GM12874 (cell line): ENCODE measurements at regions not wholly inside any gene's neighbourhood (a gene's known extent, or its start where the extent isn't known, plus 50 kb on each side); places are given as distances from the start of the nearest gene placed in this dataset.

Experiments used
- CTCF ChIP-seq: IDR thresholded peaks from 2 replicates; pipeline ENCODE4 v1.5.1; 2011; ENCODE audit warnings: low read depth, mild to moderate bottlenecking, control low read depth, low read length, moderate library complexity; ENCODE audit not compliant: insufficient read depth

DNA sequence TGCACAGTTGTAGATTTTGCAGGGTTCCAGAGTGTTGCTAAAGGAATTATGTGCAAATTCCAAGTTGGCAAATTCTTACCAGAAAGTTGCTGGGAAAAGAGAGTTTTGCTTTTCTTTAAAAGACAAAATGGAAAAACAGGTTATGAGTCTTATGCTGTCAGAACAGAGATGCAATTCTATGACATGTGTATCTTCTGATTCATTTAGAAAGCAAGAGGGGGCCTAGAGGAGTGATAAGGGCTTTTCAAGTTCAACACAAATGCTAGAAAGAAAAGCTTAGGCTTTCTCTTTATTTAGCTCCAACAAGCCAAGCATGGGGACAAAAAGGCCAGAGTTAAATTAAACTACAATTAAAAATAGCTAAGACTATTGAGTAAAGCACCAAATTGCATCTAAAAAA is 72.4 kb upstream of the GATB start:
- TF ChIP-seq CTCF = no peak

DNA sequence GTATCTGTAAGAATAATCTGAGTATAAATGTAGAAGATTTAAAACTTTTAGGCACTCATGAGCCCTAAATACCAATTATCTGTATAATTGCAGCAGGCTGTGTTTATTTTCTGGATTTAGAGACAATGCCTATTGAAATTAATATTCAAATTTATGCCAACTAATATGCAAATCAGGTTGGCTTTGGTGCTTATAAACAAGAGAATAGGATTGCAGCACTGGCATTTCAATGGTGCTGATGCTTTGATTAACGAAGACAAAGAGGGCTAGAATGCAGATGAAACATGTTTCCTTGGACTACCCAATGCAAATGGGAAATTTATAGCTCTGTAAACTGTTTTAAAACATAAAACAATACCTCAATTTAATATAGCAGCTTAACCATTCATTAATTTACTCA is 70.7 kb upstream of the GATB start:
- TF ChIP-seq CTCF = no peak

- no peak for TF ChIP-seq CTCF
Measured at GRCh38 chr4:151830168-151830567, 69.4 kb upstream of the GATB start.

DNA sequence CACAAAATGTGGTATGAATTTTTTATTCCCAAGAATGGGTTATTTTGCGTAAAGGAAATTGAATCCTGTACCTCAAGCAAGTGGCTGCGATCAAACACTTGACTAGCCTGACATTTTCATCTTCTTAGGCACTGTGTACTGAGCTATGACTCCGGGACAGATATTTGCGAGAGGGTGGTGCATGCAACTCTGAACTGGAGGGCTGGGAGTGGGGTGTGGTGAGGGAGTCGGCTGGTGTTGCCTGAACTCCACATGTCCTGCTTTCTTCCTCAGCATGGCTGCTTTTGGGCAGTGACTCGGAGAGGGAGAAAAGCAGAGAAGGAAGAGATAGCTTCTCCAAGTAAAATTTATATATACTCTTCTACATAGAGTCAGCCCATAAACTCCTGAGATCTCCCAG is 68.5 kb upstream of the GATB start:
- TF ChIP-seq CTCF = no peak

DNA sequence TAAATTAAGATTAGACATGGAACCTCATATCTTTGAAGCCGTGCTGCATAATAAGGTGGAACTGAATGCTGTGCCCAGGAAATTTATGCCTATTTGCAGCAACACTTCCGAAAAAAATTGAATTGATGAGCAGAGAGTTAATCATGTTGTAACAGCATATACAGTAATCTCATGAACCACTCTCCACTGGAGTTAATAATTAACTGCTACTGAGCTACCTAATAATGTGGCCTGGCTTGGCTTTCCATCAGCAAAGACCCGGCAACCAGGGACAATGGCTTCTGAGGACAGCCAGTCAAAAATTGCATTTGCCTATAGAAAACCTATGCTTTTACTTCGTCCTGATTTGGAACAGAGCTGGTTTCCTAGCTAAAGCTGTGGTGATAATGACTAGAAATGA is 63.8 kb upstream of the GATB start:
- TF ChIP-seq CTCF = no peak

DNA sequence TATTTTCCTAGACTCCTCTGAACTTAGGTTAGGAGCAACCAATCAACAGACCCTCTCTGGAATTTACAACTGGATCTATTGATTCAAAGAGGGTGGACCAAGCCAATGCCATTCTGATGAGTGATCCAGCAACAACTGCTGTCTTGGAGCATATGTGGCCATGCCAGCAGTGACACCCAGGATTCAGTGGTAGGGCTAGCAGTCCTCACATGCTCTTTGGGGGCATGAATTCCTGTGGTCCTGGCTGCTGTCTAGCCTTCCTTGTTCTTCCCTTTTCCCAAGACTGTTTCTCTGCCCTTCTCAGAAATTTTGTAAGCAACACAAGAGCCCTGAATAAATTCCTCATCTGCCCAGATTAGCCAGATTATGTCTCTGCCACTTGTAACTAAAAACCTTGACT is 61.5 kb upstream of the GATB start:
- no peak for TF ChIP-seq CTCF

GRCh38 chr4:151820004-151820403 is 59.2 kb upstream of the GATB start:
- TF ChIP-seq CTCF = no peak

- no peak for TF ChIP-seq CTCF
Measured at GRCh38 chr4:151811403-151811802, 50.6 kb upstream of the GATB start.
